DND-41 (cell line): ENCODE measurements at regions not wholly inside any gene's neighbourhood (a gene's known extent, or its start where the extent isn't known, plus 50 kb on each side); places are given as distances from the start of the nearest gene placed in this dataset.

Experiments used
- EZH2 ChIP-seq: IDR thresholded peaks from 3 replicates; pipeline ENCODE4 v1.6.1; 2012; ENCODE audit warnings: borderline replicate concordance, low read depth, mild to moderate bottlenecking, moderate library complexity, low read length, inconsistent platforms; ENCODE audit not compliant: severe bottlenecking
- TF ChIP-seq, protein P1 (sequence below): IDR thresholded peaks from 2 replicates; pipeline ENCODE4 v1.5.1; 2012; ENCODE audit warnings: borderline replicate concordance, low read length, moderate library complexity, mild to moderate bottlenecking; ENCODE audit not compliant: poor library complexity, severe bottlenecking; ENCODE audit errors: extremely low read depth

- TF ChIP-seq, protein P1, sequence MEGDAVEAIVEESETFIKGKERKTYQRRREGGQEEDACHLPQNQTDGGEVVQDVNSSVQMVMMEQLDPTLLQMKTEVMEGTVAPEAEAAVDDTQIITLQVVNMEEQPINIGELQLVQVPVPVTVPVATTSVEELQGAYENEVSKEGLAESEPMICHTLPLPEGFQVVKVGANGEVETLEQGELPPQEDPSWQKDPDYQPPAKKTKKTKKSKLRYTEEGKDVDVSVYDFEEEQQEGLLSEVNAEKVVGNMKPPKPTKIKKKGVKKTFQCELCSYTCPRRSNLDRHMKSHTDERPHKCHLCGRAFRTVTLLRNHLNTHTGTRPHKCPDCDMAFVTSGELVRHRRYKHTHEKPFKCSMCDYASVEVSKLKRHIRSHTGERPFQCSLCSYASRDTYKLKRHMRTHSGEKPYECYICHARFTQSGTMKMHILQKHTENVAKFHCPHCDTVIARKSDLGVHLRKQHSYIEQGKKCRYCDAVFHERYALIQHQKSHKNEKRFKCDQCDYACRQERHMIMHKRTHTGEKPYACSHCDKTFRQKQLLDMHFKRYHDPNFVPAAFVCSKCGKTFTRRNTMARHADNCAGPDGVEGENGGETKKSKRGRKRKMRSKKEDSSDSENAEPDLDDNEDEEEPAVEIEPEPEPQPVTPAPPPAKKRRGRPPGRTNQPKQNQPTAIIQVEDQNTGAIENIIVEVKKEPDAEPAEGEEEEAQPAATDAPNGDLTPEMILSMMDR = no peak
- no peak for TF ChIP-seq EZH2
These were observed 111.5 kb upstream of the CCN2 start for GRCh38 chr6:132062626-132063025.
